HL-60 (cell line): ENCODE measurements at regions not wholly inside any gene's neighbourhood (a gene's known extent, or its start where the extent isn't known, plus 50 kb on each side); places are given as distances from the start of the nearest gene placed in this dataset.

Source experiments
- DNase-seq, 2 experiments: peaks; one replicate each; pipeline ENCODE4 v3.0.0-alpha.2; 2010 to 2020; ENCODE audit warnings: low read depth in 1 of 2, low spot score in 1 of 2
- H3K27ac ChIP-seq: fragments of 250-450 bp; sonication (Bioruptor Pico); replicated peaks from 2 replicates; pipeline ENCODE4 v1.5.1; 2020; ENCODE audit warnings: mild to moderate bottlenecking, moderate library complexity
- H3K27me3 ChIP-seq: fragments of 250-450 bp; sonication (Bioruptor Pico); 2 replicates; pipeline ENCODE4 v1.5.1; 2021; ENCODE audit warnings: mild to moderate bottlenecking, moderate library complexity; ENCODE audit not compliant: insufficient read depth, poor library complexity, severe bottlenecking
- H3K4me3 ChIP-seq: replicated peaks from 2 replicates; pipeline ENCODE4 v1.5.1; 2011; ENCODE audit warnings: mild to moderate bottlenecking, control low read depth, low read length; ENCODE audit not compliant: insufficient read depth
- GABPA ChIP-seq: IDR thresholded peaks from 2 replicates; pipeline ENCODE4 v1.6.1; 2012; ENCODE audit warnings: low read depth
- POLR2AphosphoS5 ChIP-seq: IDR thresholded peaks from 2 replicates; pipeline ENCODE4 v1.6.1; 2012; ENCODE audit warnings: low read depth
- SPI1 ChIP-seq: IDR thresholded peaks from 2 replicates; pipeline ENCODE4 v1.6.1; 2012; ENCODE audit warnings: low read depth, mild to moderate bottlenecking, borderline replicate concordance
- TF ChIP-seq, protein P1 (sequence below): IDR thresholded peaks from 2 replicates; pipeline ENCODE4 v1.6.1; 2012; ENCODE audit warnings: low read depth; ENCODE audit not compliant: insufficient replicate concordance
- TF ChIP-seq, protein P2 (sequence below): IDR thresholded peaks from one replicate; pipeline ENCODE4 v1.5.1; 2011; ENCODE audit warnings: low read length, control low read depth, inconsistent platforms; ENCODE audit not compliant: insufficient read depth

DNA sequence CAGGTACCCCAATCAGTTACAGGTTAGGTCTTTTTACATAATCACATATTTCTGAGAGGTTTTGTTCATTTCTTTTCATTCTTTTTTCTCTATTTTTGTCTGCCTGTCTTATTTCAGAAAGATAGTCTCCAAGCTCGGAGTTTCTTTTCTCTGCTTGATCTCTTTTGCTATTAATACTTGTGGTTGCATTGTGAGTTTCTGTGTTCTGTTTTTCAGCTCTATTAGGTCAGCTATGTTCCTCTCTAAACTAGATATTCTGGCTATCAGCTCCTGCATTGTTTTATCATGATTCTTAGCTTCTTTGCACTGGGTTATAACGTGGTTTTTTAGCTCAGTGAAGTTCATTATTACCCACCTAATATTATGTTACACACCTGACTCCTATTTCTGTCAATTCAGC is 914.1 kb downstream of the TRHDE start:
- Histone ChIP-seq H3K27ac (no peak overlapping the region), H3K4me3 (no peak overlapping the region), H3K27me3 (no peaks in the 10 kb centered on the region)
- TF ChIP-seq, protein P1, sequence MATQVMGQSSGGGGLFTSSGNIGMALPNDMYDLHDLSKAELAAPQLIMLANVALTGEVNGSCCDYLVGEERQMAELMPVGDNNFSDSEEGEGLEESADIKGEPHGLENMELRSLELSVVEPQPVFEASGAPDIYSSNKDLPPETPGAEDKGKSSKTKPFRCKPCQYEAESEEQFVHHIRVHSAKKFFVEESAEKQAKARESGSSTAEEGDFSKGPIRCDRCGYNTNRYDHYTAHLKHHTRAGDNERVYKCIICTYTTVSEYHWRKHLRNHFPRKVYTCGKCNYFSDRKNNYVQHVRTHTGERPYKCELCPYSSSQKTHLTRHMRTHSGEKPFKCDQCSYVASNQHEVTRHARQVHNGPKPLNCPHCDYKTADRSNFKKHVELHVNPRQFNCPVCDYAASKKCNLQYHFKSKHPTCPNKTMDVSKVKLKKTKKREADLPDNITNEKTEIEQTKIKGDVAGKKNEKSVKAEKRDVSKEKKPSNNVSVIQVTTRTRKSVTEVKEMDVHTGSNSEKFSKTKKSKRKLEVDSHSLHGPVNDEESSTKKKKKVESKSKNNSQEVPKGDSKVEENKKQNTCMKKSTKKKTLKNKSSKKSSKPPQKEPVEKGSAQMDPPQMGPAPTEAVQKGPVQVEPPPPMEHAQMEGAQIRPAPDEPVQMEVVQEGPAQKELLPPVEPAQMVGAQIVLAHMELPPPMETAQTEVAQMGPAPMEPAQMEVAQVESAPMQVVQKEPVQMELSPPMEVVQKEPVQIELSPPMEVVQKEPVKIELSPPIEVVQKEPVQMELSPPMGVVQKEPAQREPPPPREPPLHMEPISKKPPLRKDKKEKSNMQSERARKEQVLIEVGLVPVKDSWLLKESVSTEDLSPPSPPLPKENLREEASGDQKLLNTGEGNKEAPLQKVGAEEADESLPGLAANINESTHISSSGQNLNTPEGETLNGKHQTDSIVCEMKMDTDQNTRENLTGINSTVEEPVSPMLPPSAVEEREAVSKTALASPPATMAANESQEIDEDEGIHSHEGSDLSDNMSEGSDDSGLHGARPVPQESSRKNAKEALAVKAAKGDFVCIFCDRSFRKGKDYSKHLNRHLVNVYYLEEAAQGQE: no peak
- no peak for TF ChIP-seq POLR2AphosphoS5
- TF ChIP-seq, protein P2, sequence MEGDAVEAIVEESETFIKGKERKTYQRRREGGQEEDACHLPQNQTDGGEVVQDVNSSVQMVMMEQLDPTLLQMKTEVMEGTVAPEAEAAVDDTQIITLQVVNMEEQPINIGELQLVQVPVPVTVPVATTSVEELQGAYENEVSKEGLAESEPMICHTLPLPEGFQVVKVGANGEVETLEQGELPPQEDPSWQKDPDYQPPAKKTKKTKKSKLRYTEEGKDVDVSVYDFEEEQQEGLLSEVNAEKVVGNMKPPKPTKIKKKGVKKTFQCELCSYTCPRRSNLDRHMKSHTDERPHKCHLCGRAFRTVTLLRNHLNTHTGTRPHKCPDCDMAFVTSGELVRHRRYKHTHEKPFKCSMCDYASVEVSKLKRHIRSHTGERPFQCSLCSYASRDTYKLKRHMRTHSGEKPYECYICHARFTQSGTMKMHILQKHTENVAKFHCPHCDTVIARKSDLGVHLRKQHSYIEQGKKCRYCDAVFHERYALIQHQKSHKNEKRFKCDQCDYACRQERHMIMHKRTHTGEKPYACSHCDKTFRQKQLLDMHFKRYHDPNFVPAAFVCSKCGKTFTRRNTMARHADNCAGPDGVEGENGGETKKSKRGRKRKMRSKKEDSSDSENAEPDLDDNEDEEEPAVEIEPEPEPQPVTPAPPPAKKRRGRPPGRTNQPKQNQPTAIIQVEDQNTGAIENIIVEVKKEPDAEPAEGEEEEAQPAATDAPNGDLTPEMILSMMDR: no peak
- TF ChIP-seq GABPA: no peak
- no peak for TF ChIP-seq SPI1
- no peak for DNase-seq

DNA sequence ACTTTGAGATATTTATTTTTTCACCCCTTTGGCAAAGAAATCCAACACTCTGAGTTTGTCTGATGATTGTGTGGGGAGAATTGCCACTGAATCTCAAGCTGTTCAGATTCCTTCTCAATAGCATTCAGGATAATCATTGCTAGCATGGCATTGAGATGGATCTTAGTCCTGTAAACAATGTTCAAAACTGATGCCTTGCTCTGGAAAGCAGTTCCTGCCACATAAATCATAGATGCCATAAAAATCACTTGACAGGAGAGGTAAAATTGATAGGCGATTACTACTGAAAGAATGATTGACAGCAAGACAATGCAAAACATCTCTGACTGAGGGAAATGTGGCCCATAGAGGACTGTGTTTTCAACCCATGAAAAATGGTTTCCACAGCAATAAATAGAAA is 915.6 kb downstream of the TRHDE start:
- Histone ChIP-seq H3K27ac (no peak overlapping the region), H3K4me3 (no peak overlapping the region), H3K27me3 (no peaks in the 10 kb centered on the region)
- DNase-seq: no peak
- TF ChIP-seq GABPA (no peak), SPI1 (no peak), POLR2AphosphoS5 (no peak)
- TF ChIP-seq, protein P1: no peak

DNA sequence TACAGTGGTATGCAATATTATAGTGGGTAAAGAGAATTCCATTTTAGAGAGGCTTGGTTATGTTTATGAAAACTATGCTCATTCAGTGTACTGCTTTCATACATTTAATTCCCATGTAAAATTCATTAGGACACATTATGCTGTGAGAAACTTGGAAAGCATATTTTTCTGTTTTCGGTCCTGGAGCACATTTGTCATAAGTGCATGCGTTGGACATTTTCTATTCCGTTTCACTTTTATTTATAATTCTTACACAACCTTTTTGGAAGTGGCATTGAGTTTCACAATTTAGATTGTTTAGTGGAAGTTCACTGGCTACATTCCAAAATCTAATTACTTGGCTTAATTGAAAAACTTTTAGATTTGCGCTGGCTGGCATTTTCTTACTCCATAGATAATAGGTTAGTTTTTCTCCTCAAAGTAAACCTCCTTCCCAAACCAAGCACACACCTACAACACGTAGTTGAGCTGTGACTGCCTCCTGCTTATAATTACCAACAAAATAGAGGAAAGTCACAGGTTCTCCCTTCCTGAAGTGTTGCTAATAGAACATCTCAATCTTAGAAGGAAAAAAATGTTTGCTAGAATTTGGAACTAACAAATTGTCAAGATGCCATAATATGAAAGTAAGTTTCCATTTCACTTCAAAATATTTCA is 938.5 kb downstream of the TRHDE start:
- Histone ChIP-seq H3K27ac (no peak overlapping the region), H3K4me3 (no peak overlapping the region), H3K27me3 (no peaks in the 10 kb centered on the region)
- no peak for TF ChIP-seq GABPA
- TF ChIP-seq POLR2AphosphoS5: no peak
- TF ChIP-seq, protein P1: no peak
- no peak for TF ChIP-seq SPI1
- TF ChIP-seq, protein P2: no peak
- DNase-seq: no peak
